ENCODE measurements at regions not wholly inside any gene's neighbourhood (a gene's known extent, or its start where the extent isn't known, plus 50 kb on each side); places are given as distances from the start of the nearest gene placed in this dataset.
A peak's percentile ranks its signal among the peaks of the same experiment; 100 is the strongest.

- H3K14ac ChIP-seq (replicated peaks; ENCODE audit: low read depth, low read length): no peak overlapping the region
- no peaks in the 10 kb centered on the region for H3K36me3 ChIP-seq (ENCODE audit: control insufficient read depth, insufficient read depth, low read length)
- H3K27me3 ChIP-seq (ENCODE audit: control insufficient read depth, insufficient read depth, low read length): peaks cover 21% of the 10 kb centered on the region
- no peak overlapping the region for H3K4ac ChIP-seq (ENCODE audit: low read depth, low read length)
- no peak overlapping the region for H3K56ac ChIP-seq (ENCODE audit: extremely low read depth, insufficient read depth, low read length)
- WGBS, 2 experiments (ENCODE audit: extremely low coverage in 2 of 2, insufficient read length in 1 of 2): 90% methylated on average over 2 of the region's 4 CpGs; no CpG with 5 or more reads in 1 of the 2 experiments
- intact Hi-C loops (cut with micrococcal nuclease) (no loop called here), in situ Hi-C loops (cut with MboI; ENCODE audit: low sequenced_read_pairs) (no loop called here), dilution Hi-C loops (cut with HindIII; ENCODE audit: low sequenced_read_pairs, unreplicated experiment) (no loop called here)
- peaks cover 3% of the 10 kb centered on the region; the same call in 1 of the 2 replicates for H3K4me1 ChIP-seq (ENCODE audit: control insufficient read depth, insufficient read depth, low read length)
- H2AK9ac ChIP-seq (replicated peaks; ENCODE audit: low read depth, low read length, poor library complexity): peak overlapping the region; percentile 9
- no peak overlapping the region for H3K9ac ChIP-seq (ENCODE audit: low read depth, low read length)
- H2BK15ac ChIP-seq (ENCODE audit: low read depth, low read length): no peak overlapping the region
- ChIA-PET CTCF (no interaction called here), POLR2A (ENCODE audit: unreplicated experiment) (no interaction called here)
- H2BK20ac ChIP-seq (ENCODE audit: low read depth, low read length): no peak overlapping the region
- H3K9me1 ChIP-seq (ENCODE audit: insufficient read depth, low read length): no peaks in the 10 kb centered on the region
- DNase-seq (no peak), ATAC-seq (ENCODE audit: low read depth) (no peak)
- H4K91ac ChIP-seq (ENCODE audit: insufficient read depth, low read depth, low read length): no peak overlapping the region
- no peak overlapping the region for H3K27ac ChIP-seq (ENCODE audit: insufficient read depth, low read length)
- H3K18ac ChIP-seq (ENCODE audit: low read depth, low read length): no peak overlapping the region
- no TSS peak for BruUV-seq (replicated peaks)
- H3K23ac ChIP-seq (ENCODE audit: low read depth, low read length): no peak overlapping the region
- H2AK5ac ChIP-seq (ENCODE audit: low read depth, low read length): no peak overlapping the region
- no peak overlapping the region for H2BK120ac ChIP-seq (ENCODE audit: low read depth, low read length)
- H3K9me3 ChIP-seq (ENCODE audit: control insufficient read depth, insufficient read depth, low read length): peaks cover 3% of the 10 kb centered on the region
- H4K5ac ChIP-seq (ENCODE audit: low read depth, low read length): no peak overlapping the region
- TF ChIP-seq BHLHE40 (IDR thresholded peaks at IDR 0.05; ENCODE audit: low read depth, low read length) (no peak), POLR2A (IDR thresholded peaks at IDR 0.05; ENCODE audit: low read depth, low read length) (no peak), RFX5 (IDR thresholded peaks at IDR 0.05; ENCODE audit: low read depth, low read length) (no peak), NFE2L2 (IDR thresholded peaks at IDR 0.05; ENCODE audit: low read depth, low read length) (no peak), CTCF (conservative IDR thresholded peaks at IDR 0.05; ENCODE audit: low read depth, low read length) (no peak)
- H3K79me1 ChIP-seq (ENCODE audit: low read depth in 1 of 2, low read length in 2 of 2): no peaks in the 10 kb centered on the region
- no peaks in the 10 kb centered on the region for H4K20me1 ChIP-seq (ENCODE audit: insufficient read depth, low read length)
- peak overlapping the region; percentile 23 for H2AFZ ChIP-seq (replicated peaks; ENCODE audit: low read length, poor library complexity)
- no peak overlapping the region for H4K8ac ChIP-seq (ENCODE audit: low read depth in 2 of 2, low read length in 2 of 2)
- H2BK5ac ChIP-seq (ENCODE audit: low read depth, low read length, poor library complexity, severe bottlenecking): no peak overlapping the region
- H3K4me3 ChIP-seq (ENCODE audit: insufficient read depth, low read depth, low read length): no peak overlapping the region
- H3K4me2 ChIP-seq (ENCODE audit: low read depth, low read length): no peak overlapping the region
These were observed 59.8 kb upstream of the CCDC167 start for GRCh38 chr6:37559501-37559900.
